Fibroblast of lung (primary cell): ENCODE measurements at regions not wholly inside any gene's neighbourhood (a gene's known extent, or its start where the extent isn't known, plus 50 kb on each side); places are given as distances from the start of the nearest gene placed in this dataset.

Experiments
- DNase-seq, 2 donors: peaks; one replicate each; pipeline versions ENCODE4 v3.0.0 to v3.0.0-alpha.2; 2010; ENCODE audit warnings: low read depth in 2 of 2
- H2AFZ ChIP-seq: 2 replicates; pipeline ENCODE4 v1.5.1; 2012; ENCODE audit warnings: low read length, control low read depth, inconsistent platforms
- H3K27ac ChIP-seq: 2 replicates; pipeline ENCODE4 v1.5.1; 2011; ENCODE audit warnings: low read length, control low read depth; ENCODE audit not compliant: insufficient read depth
- H3K27me3 ChIP-seq: 2 replicates; pipeline ENCODE4 v1.5.1; 2011; ENCODE audit warnings: mild to moderate bottlenecking, low read length; ENCODE audit not compliant: control insufficient read depth, insufficient read depth
- H3K36me3 ChIP-seq: 2 replicates; pipeline ENCODE4 v1.5.1; 2011; ENCODE audit warnings: low read length; ENCODE audit not compliant: control insufficient read depth, insufficient read depth
- H3K4me1 ChIP-seq: 2 replicates; pipeline ENCODE4 v1.5.1; 2011; ENCODE audit warnings: low read length; ENCODE audit not compliant: control insufficient read depth, insufficient read depth; ENCODE audit errors: extremely low read depth
- H3K4me2 ChIP-seq: 2 replicates; pipeline ENCODE4 v1.5.1; 2011; ENCODE audit warnings: low read length, control low read depth; ENCODE audit not compliant: insufficient read depth; ENCODE audit errors: extremely low read depth
- H3K4me3 ChIP-seq, 4 experiments: fragments of 200-600 bp in 1 of 4; sonication (generic) in 1 of 4; replicated peaks in 1 of 4; 2 replicates each; pipeline ENCODE4 v1.5.1; 2011 to 2016; ENCODE audit warnings: low read length in 4 of 4, low read depth in 3 of 4, mild to moderate bottlenecking in 3 of 4, control low read depth in 2 of 4, inconsistent platforms in 1 of 4, mixed read lengths in 1 of 4; ENCODE audit not compliant: insufficient read depth in 1 of 4; ENCODE audit errors: control extremely low read depth in 1 of 4
- H3K79me2 ChIP-seq: 2 replicates; pipeline ENCODE4 v1.5.1; 2012; ENCODE audit warnings: mild to moderate bottlenecking, low read length, inconsistent platforms; ENCODE audit not compliant: control insufficient read depth, insufficient read depth
- H3K9ac ChIP-seq: 2 replicates; pipeline ENCODE4 v1.5.1; 2011; ENCODE audit warnings: mild to moderate bottlenecking, low read length, control low read depth; ENCODE audit not compliant: insufficient read depth
- H3K9me3 ChIP-seq: 2 replicates; pipeline ENCODE4 v1.5.1; 2012; ENCODE audit warnings: low read depth, low read length; ENCODE audit not compliant: control insufficient read depth, insufficient read depth
- H4K20me1 ChIP-seq: 2 replicates; pipeline ENCODE4 v1.5.1; 2011; ENCODE audit warnings: low read length; ENCODE audit not compliant: control insufficient read depth, insufficient read depth; ENCODE audit errors: extremely low read depth
- CTCF ChIP-seq, 2 donors: IDR thresholded peaks in 1 of 2; conservative IDR thresholded peaks in 1 of 2; 1 replicate in 1 of 2; 2 replicates in 1 of 2; pipeline ENCODE4 v1.5.1; 2011 to 2012; ENCODE audit warnings: low read length in 2 of 2, control low read depth in 1 of 2, inconsistent platforms in 1 of 2, low read depth in 1 of 2, mild to moderate bottlenecking in 1 of 2
- EZH2 ChIP-seq: IDR thresholded peaks from 2 replicates; pipeline ENCODE4 v1.5.1; 2012; ENCODE audit warnings: low read length, control low read depth, mild to moderate bottlenecking; ENCODE audit errors: missing control alignments

GRCh38 chr7:10346032-10346431 is 627.6 kb upstream of the PHF14 start:
- Histone ChIP-seq H4K20me1 (no peaks in the 10 kb centered on the region), H3K4me2 (no peak overlapping the region), H3K4me1 (no peaks in the 10 kb centered on the region), H3K36me3 (no peaks in the 10 kb centered on the region), H3K9me3 (no peaks in the 10 kb centered on the region), H3K79me2 (no peaks in the 10 kb centered on the region), H2AFZ (no peak overlapping the region), H3K4me3 (no peak overlapping the region), H3K9ac (no peak overlapping the region), H3K27me3 (no peaks in the 10 kb centered on the region), H3K27ac (no peak overlapping the region)
- TF ChIP-seq CTCF (conservative IDR thresholded peaks at IDR 0.05 in 1 of 2, IDR thresholded peaks at IDR 0.05 in 1 of 2; ENCODE audit: low read depth in 1 of 2, low read length in 2 of 2) (no peak), EZH2 (no peak)
- peak in 1 of 2 donors; percentile 46 for DNase-seq

- H3K9me3 ChIP-seq = no peaks in the 10 kb centered on the region
- no peak overlapping the region for H3K9ac ChIP-seq
- H3K79me2 ChIP-seq = no peaks in the 10 kb centered on the region
- H3K4me2 ChIP-seq = no peak overlapping the region
- no peaks in the 10 kb centered on the region for H3K4me1 ChIP-seq
- TF ChIP-seq CTCF (conservative IDR thresholded peaks at IDR 0.05 in 1 of 2, IDR thresholded peaks at IDR 0.05 in 1 of 2; ENCODE audit: low read depth in 1 of 2, low read length in 2 of 2) = no peak
- TF ChIP-seq EZH2 = no peak
- H2AFZ ChIP-seq = no peak overlapping the region
- no peak overlapping the region for H3K4me3 ChIP-seq
- no peaks in the 10 kb centered on the region for H4K20me1 ChIP-seq
- no peaks in the 10 kb centered on the region for H3K27me3 ChIP-seq
- no peak for DNase-seq
- H3K36me3 ChIP-seq = no peaks in the 10 kb centered on the region
- no peak overlapping the region for H3K27ac ChIP-seq
Observed at GRCh38 chr7:10355816-10356215, 617.9 kb upstream of the PHF14 start.

DNA sequence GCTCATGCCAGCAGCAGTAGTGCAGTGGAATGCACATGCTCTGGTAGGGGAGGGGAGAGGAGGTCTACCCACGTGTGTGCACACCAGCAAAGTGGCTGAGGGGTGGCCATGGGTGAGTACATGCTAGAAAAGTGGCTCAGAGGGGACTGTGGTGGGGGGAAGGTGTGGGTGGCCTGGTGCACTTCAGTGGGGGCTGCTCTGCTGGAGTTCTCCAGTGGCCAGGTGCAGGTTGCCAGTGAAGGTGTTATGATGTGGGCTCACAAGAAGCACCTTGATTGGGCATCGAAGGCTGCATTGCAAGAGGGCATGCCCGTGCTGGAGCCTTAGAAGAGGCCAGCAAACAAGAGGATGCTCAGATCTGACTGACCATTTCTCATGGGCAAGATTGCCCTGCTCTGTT is 613.6 kb upstream of the PHF14 start:
- Histone ChIP-seq H3K4me2 (no peak overlapping the region), H4K20me1 (no peaks in the 10 kb centered on the region), H3K9me3 (no peaks in the 10 kb centered on the region), H3K36me3 (no peaks in the 10 kb centered on the region), H3K27ac (no peak overlapping the region), H2AFZ (no peak overlapping the region), H3K27me3 (no peaks in the 10 kb centered on the region), H3K9ac (no peak overlapping the region), H3K79me2 (no peaks in the 10 kb centered on the region), H3K4me3 (no peak overlapping the region), H3K4me1 (no peaks in the 10 kb centered on the region)
- no peak for DNase-seq
- TF ChIP-seq EZH2 (no peak), CTCF (conservative IDR thresholded peaks at IDR 0.05 in 1 of 2, IDR thresholded peaks at IDR 0.05 in 1 of 2; ENCODE audit: low read depth in 1 of 2, low read length in 2 of 2) (no peak)
